K562 (cell line): ENCODE measurements at regions not wholly inside any gene's neighbourhood (a gene's known extent, or its start where the extent isn't known, plus 50 kb on each side); places are given as distances from the start of the nearest gene placed in this dataset.

Source experiments
- ATAC-seq: fragments of 200-7000 bp; cut with Tn5 transposase; 3 replicates; pipeline ENCODE4 v1.9.1; 2020; ENCODE audit warnings: moderate library complexity
- BruUV-seq: library from RNA; stranded (reverse); fragments of 400-500 nt; replicated peaks from 2 replicates; lab custom pipeline; 2021; lab: Mats Ljungman, UMichigan
- CTCF ChIA-PET: fragments of 300-600 bp; formaldehyde crosslinking; extraction: SDS; loops from one replicate; lab custom pipeline; 2021; ENCODE audit warnings: low intra/inter-chr PET ratio; lab: Yijun Ruan, JAX
- POLR2A ChIA-PET: fragments of 300-600, 350-650 bp; sonication (Branson Sonifier 250); formaldehyde crosslinking; extraction: SDS; loops from one replicate; lab custom pipeline; 2021; ENCODE audit warnings: antibody characterized with exemption, inconsistent platforms; lab: Yijun Ruan, JAX
- DNase-seq, 4 experiments: peaks; one replicate each; pipeline versions ENCODE4 v3.0.0 to v3.0.0-alpha.2; 2011 to 2018; ENCODE audit warnings: low spot score in 3 of 4, mixed read lengths in 3 of 4; ENCODE audit errors: extremely low read depth in 1 of 4
- FAIRE-seq: peaks from 2 replicates; lab custom pipeline; 2011; peaks lifted over from hg19 to GRCh38; lab: Jason Lieb, UNC
- H2AFZ ChIP-seq: 2 replicates; pipeline ENCODE4 v1.6.0; 2011; ENCODE audit warnings: low read depth, low read length, control low read depth, inconsistent platforms
- H3K27ac ChIP-seq: fragments of 200-600 bp; 3 replicates; pipeline ENCODE4 v1.8.0; 2011; ENCODE audit warnings: low read depth, mild to moderate bottlenecking, control low read depth, inconsistent platforms, low read length, moderate library complexity, mixed read lengths; ENCODE audit errors: extremely low read depth
- H3K27me3 ChIP-seq, 2 experiments: fragments of 300-600 bp in 1 of 2; 2 replicates in 1 of 2; 3 replicates in 1 of 2; pipeline versions ENCODE4 v1.6.0 to v1.8.0; 2011; ENCODE audit warnings: inconsistent platforms in 2 of 2, low read length in 2 of 2, mild to moderate bottlenecking in 1 of 2, mixed read lengths in 1 of 2, moderate library complexity in 1 of 2; ENCODE audit not compliant: control insufficient read depth in 2 of 2, insufficient read depth in 2 of 2
- H3K36me3 ChIP-seq: fragments of 300-600 bp; 3 replicates; pipeline ENCODE4 v1.8.0; 2011; ENCODE audit warnings: mild to moderate bottlenecking, low read length, inconsistent platforms; ENCODE audit not compliant: control insufficient read depth, insufficient read depth
- H3K4me1 ChIP-seq, 2 experiments: fragments of 200-600 bp in 1 of 2; replicated peaks in 1 of 2; 2 replicates in 1 of 2; 3 replicates in 1 of 2; pipeline versions ENCODE4 v1.5.1 to v1.8.0; 2011; ENCODE audit warnings: inconsistent platforms in 2 of 2, low read length in 2 of 2, mild to moderate bottlenecking in 1 of 2, mixed read lengths in 1 of 2, moderate library complexity in 1 of 2; ENCODE audit not compliant: control insufficient read depth in 2 of 2, insufficient read depth in 2 of 2
- H3K4me2 ChIP-seq: 2 replicates; pipeline ENCODE4 v1.6.1; 2011; ENCODE audit warnings: low read length, control low read depth, inconsistent platforms, mixed read lengths; ENCODE audit not compliant: insufficient read depth
- H3K4me3 ChIP-seq: fragments of 200-600 bp; sonication (generic), shearing (Covaris generic); 2 replicates; pipeline ENCODE4 v1.5.1; 2016; ENCODE audit warnings: control low read depth, inconsistent platforms
- H3K79me2 ChIP-seq: fragments of 200-600 bp; 3 replicates; pipeline ENCODE4 v1.8.0; 2011; ENCODE audit warnings: low read length, inconsistent platforms; ENCODE audit not compliant: control insufficient read depth, insufficient read depth
- H3K9ac ChIP-seq, 2 experiments: 2 replicates each; pipeline versions ENCODE4 v1.6.0 to v1.6.1; 2011; ENCODE audit warnings: low read depth in 2 of 2, low read length in 2 of 2, control low read depth in 1 of 2, inconsistent platforms in 1 of 2, mild to moderate bottlenecking in 1 of 2, mixed read lengths in 1 of 2; ENCODE audit not compliant: insufficient read depth in 1 of 2
- H3K9me1 ChIP-seq: one replicate; pipeline ENCODE4 v1.6.0; 2011; ENCODE audit warnings: inconsistent platforms, mild to moderate bottlenecking, low read length, moderate library complexity; ENCODE audit not compliant: control insufficient read depth, insufficient read depth
- H3K9me3 ChIP-seq: replicated peaks from 2 replicates; pipeline ENCODE4 v1.5.1; 2011; ENCODE audit warnings: low read depth, low read length, inconsistent platforms; ENCODE audit not compliant: control insufficient read depth, insufficient read depth
- H4K20me1 ChIP-seq: replicated peaks from 2 replicates; pipeline ENCODE4 v1.6.1; 2011; ENCODE audit warnings: low read length, inconsistent platforms, mixed read lengths; ENCODE audit not compliant: control insufficient read depth, insufficient read depth
- KDM4B ChIP-seq, 2 experiments: fragments of 450-650 bp in 1 of 2; sonication (generic) in 1 of 2; IDR thresholded peaks; 2 replicates each; pipeline ENCODE4 v1.6.1; 2016 to 2017; ENCODE audit warnings: borderline replicate concordance in 2 of 2, antibody characterized with exemption in 1 of 2, low read depth in 1 of 2, mild to moderate bottlenecking in 1 of 2
- LCOR ChIP-seq: sonication (generic); formaldehyde crosslinking; IDR thresholded peaks from 2 replicates; pipeline ENCODE4 v1.8.0; 2022; ENCODE audit warnings: mild to moderate bottlenecking, missing genetic modification reagents
- MAZ ChIP-seq, 2 experiments: fragments of 450-650 bp in 1 of 2; sonication (generic) in 1 of 2; formaldehyde crosslinking; IDR thresholded peaks in 1 of 2; conservative IDR thresholded peaks in 1 of 2; 2 replicates each; pipeline versions ENCODE4 v1.4.0 to v1.5.0; 2020; ENCODE audit warnings: mild to moderate bottlenecking in 1 of 2, missing genetic modification reagents in 1 of 2
- NFIC ChIP-seq: fragments of 450-650 bp; IDR thresholded peaks from 2 replicates; pipeline ENCODE4 v1.6.1; 2017; ENCODE audit warnings: mild to moderate bottlenecking, inconsistent platforms
- PTTG1 ChIP-seq: fragments of 450-650 bp; IDR thresholded peaks from 2 replicates; pipeline ENCODE4 v1.6.1; 2016; ENCODE audit warnings: low read depth, mild to moderate bottlenecking, missing genetic modification characterization, missing compliant biosample characterization
- RB1 ChIP-seq: fragments of 450-650 bp; IDR thresholded peaks from 2 replicates; pipeline ENCODE4 v1.6.1; 2017; ENCODE audit warnings: low read depth, mild to moderate bottlenecking
- RBM17 ChIP-seq: fragments of 200-400 bp; formaldehyde crosslinking; IDR thresholded peaks from 2 replicates; pipeline ENCODE4 v1.6.1; 2017; ENCODE audit warnings: low read depth, mild to moderate bottlenecking, low read length, borderline replicate concordance
- TAF15 ChIP-seq: fragments of 200-400 bp; formaldehyde crosslinking; IDR thresholded peaks from 2 replicates; pipeline ENCODE4 v1.6.1; 2017; ENCODE audit warnings: mild to moderate bottlenecking, low read depth, low read length, moderate library complexity
- TBL1XR1 ChIP-seq, 2 experiments: IDR thresholded peaks; 2 replicates each; pipeline ENCODE4 v1.6.1; 2012; ENCODE audit warnings: improper control_type of control experiment in 2 of 2, low read length in 2 of 2, mild to moderate bottlenecking in 1 of 2
- TFAM ChIP-seq: fragments of 250-450 bp; sonication (Bioruptor Pico); conservative IDR thresholded peaks from 2 replicates; pipeline ENCODE4 v1.5.0; 2021; ENCODE audit warnings: mild to moderate bottlenecking, moderate library complexity
- ZBTB7A ChIP-seq: IDR thresholded peaks from 2 replicates; pipeline ENCODE4 v1.6.1; 2011; ENCODE audit warnings: low read depth, mild to moderate bottlenecking, low read length, moderate library complexity, borderline replicate concordance; ENCODE audit not compliant: control insufficient read depth
- ZNF395 ChIP-seq: fragments of 200-800 bp; sonication (Bioruptor generic); IDR thresholded peaks from 2 replicates; pipeline ENCODE4 v1.6.1; 2017; ENCODE audit warnings: missing genetic modification characterization, missing compliant biosample characterization
- WGBS: fragments of 100-300 bp; shearing (Covaris generic); methylation state at CpG from one replicate; pipeline ENCODE4 v1.1.6; 2016; ENCODE audit warnings: low coverage, mixed read lengths; ENCODE audit not compliant: insufficient coverage; ENCODE audit errors: missing lambda C conversion rate; 5-methylcytosine and 5-hydroxymethylcytosine counted together
- in situ Hi-C: fragments of 300-500 bp; cut with MboI; formaldehyde crosslinking; loops from 4 replicates; pipeline ENCODE4 v1.15.0; 2018; ENCODE audit warnings: inconsistent platforms, mixed read lengths
- intact Hi-C: fragments of 100-400 bp; cut with micrococcal nuclease; formaldehyde crosslinking; loops from 2 replicates; pipeline ENCODE4 v1.14.2; 2022

GRCh38 chr6:142569676-142570075, 267.9 kb downstream of the ADGRG6 start:
- no TSS peak for BruUV-seq
- Histone ChIP-seq H3K27ac (no peak overlapping the region), H3K36me3 (no peaks in the 10 kb centered on the region), H3K9me3 (no peaks in the 10 kb centered on the region; the same call in 1 of the 2 replicates), H3K9me1 (no peaks in the 10 kb centered on the region), H4K20me1 (no peaks in the 10 kb centered on the region), H3K9ac (no peak overlapping the region), H3K4me2 (no peak overlapping the region), H3K79me2 (no peaks in the 10 kb centered on the region), H3K4me3 (no peak overlapping the region), H2AFZ (no peak overlapping the region), H3K27me3 (no peaks in the 10 kb centered on the region), H3K4me1 (no peaks in the 10 kb centered on the region)
- TF ChIP-seq TBL1XR1 (IDR thresholded peaks at IDR 0.05; ENCODE audit: low read length in 2 of 2), result no peak
- no peak for TF ChIP-seq MAZ (CRISPR knock-in tag; conservative IDR thresholded peaks at IDR 0.05 in 1 of 2, IDR thresholded peaks at IDR 0.05 in 1 of 2)
- no peak for TF ChIP-seq TAF15
- TF ChIP-seq RBM17, result no peak
- intact Hi-C loops (loop anchor here (5.0 kb wide), 1 partner anchor 408 kb away; no protein-coding TSS in a partner anchor), in situ Hi-C loops (no loop called here)
- no peak for FAIRE-seq
- 4% methylated on average over 1 of the region's 1 CpG for WGBS
- ChIA-PET CTCF (no interaction called here), POLR2A (no interaction called here)
- no peak for DNase-seq
- ATAC-seq, result no peak

DNA sequence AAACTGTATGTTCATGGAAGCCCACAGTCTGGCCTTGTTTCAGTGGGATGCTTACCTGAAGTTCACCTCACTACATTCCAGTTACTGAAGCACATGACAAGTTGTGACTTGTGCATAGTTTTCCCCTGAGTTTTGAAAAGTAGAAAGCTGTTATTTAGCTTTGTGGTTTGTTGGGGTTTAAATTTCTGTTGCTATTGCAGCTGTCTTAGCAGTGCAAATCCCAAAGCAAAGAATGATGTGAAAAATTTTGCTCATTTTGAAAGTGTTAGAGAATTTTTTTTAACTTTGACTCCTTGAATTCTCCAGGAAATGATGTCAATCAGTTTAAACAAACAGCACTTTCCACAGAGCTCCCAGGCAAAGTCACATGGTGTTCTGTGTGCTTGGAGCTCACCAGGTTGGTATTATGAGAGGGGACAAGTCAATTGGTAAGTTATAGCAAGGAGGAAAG, 268.4 kb downstream of the ADGRG6 start:
- Histone ChIP-seq H3K9me1 (no peaks in the 10 kb centered on the region), H3K9ac (no peak overlapping the region), H3K4me1 (no peaks in the 10 kb centered on the region)
- ChIA-PET POLR2A (no interaction called here), CTCF (no interaction called here)
- intact Hi-C loops (no loop called here), in situ Hi-C loops (no loop called here)
- TF ChIP-seq LCOR (CRISPR knock-in tag) (no peak), KDM4B (IDR thresholded peaks at IDR 0.05; ENCODE audit: borderline replicate concordance in 2 of 2, low read depth in 1 of 2) (no peak), RB1 (no peak), PTTG1 (tag) (no peak), NFIC (no peak), TFAM (CRISPR knock-in tag) (no peak), ZNF395 (CRISPR knock-in tag) (no peak), ZBTB7A (no peak)
- TF ChIP-seq, all 486 proteins: peak for 0
- Histone ChIP-seq H3K36me3 (no peaks in the 10 kb centered on the region), H3K9me3 (no peaks in the 10 kb centered on the region; the same call in 1 of the 2 replicates), H4K20me1 (no peaks in the 10 kb centered on the region), H3K4me2 (no peak overlapping the region), H3K27ac (no peak overlapping the region), H2AFZ (no peak overlapping the region), H3K27me3 (no peaks in the 10 kb centered on the region), H3K79me2 (no peaks in the 10 kb centered on the region), H3K4me3 (no peak overlapping the region)
- DNase-seq (no peak), FAIRE-seq (no peak), ATAC-seq (no peak)
- BruUV-seq, result no TSS peak
